GM12875 (cell line): ENCODE measurements at regions not wholly inside any gene's neighbourhood (a gene's known extent, or its start where the extent isn't known, plus 50 kb on each side); places are given as distances from the start of the nearest gene placed in this dataset.

Source experiments
- H3K4me3 ChIP-seq: one replicate; pipeline ENCODE4 v1.5.1; 2011; ENCODE audit warnings: low read depth, low read length, control low read depth
- TF ChIP-seq, protein P1 (sequence below): IDR thresholded peaks from 2 replicates; pipeline ENCODE4 v1.5.1; 2011; ENCODE audit warnings: low read depth, mild to moderate bottlenecking, control low read depth, inconsistent platforms, low read length, moderate library complexity, borderline replicate concordance; ENCODE audit not compliant: insufficient read depth

DNA sequence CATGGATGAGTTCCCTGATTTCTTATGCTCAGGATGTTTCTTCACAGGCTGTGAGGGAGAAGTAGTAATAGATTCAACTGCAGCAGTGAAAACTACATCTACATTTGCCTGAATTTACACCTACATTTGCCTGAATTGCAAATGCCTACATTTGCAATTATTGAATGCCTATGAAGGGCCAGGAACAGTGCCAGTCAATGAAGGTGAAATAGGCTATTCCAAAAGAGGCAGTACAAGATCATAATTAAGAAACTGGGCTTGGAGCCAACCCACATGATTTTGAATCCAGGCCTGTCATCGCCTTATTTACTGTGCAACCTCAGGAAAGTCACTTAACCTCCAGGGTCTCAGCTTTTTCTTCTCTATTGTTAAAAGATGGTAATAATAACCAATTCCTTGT is 1353.3 kb downstream of the FAM181B start:
- no peak overlapping the region for H3K4me3 ChIP-seq
- TF ChIP-seq, protein P1, sequence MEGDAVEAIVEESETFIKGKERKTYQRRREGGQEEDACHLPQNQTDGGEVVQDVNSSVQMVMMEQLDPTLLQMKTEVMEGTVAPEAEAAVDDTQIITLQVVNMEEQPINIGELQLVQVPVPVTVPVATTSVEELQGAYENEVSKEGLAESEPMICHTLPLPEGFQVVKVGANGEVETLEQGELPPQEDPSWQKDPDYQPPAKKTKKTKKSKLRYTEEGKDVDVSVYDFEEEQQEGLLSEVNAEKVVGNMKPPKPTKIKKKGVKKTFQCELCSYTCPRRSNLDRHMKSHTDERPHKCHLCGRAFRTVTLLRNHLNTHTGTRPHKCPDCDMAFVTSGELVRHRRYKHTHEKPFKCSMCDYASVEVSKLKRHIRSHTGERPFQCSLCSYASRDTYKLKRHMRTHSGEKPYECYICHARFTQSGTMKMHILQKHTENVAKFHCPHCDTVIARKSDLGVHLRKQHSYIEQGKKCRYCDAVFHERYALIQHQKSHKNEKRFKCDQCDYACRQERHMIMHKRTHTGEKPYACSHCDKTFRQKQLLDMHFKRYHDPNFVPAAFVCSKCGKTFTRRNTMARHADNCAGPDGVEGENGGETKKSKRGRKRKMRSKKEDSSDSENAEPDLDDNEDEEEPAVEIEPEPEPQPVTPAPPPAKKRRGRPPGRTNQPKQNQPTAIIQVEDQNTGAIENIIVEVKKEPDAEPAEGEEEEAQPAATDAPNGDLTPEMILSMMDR: no peak

- H3K4me3 ChIP-seq: no peak overlapping the region
- TF ChIP-seq, protein P1: no peak
Measured at GRCh38 chr11:81377418-81377817, 1356.2 kb downstream of the FAM181B start.

DNA sequence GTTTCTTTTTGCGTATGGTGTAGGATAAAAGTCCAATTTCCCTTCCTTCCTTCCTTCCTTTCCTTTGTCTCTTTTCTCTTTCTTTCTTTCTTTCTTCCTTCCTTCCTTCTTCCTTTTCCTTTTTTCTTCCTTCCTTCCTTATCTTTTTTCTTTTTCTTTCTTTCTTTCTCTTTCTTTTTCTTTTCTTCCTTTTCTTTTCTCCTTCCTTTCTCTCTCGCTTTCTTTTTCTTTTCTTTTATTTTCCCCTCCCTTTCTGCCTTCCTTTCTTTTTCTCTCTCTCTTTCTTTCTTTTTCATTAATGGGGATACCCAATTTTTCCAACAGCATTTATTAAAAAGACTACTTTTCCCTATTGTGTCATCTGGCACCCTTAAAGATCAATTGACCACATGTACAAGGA is 1359.7 kb downstream of the FAM181B start:
- TF ChIP-seq, protein P1: no peak
- no peak overlapping the region for H3K4me3 ChIP-seq

- H3K4me3 ChIP-seq: no peak overlapping the region
- TF ChIP-seq, protein P1: no peak
Measured at GRCh38 chr11:81368192-81368591, 1365.5 kb downstream of the FAM181B start.

GRCh38 chr11:81365496-81365895 is 1368.2 kb downstream of the FAM181B start:
- H3K4me3 ChIP-seq: no peak overlapping the region
- TF ChIP-seq, protein P1: no peak

DNA sequence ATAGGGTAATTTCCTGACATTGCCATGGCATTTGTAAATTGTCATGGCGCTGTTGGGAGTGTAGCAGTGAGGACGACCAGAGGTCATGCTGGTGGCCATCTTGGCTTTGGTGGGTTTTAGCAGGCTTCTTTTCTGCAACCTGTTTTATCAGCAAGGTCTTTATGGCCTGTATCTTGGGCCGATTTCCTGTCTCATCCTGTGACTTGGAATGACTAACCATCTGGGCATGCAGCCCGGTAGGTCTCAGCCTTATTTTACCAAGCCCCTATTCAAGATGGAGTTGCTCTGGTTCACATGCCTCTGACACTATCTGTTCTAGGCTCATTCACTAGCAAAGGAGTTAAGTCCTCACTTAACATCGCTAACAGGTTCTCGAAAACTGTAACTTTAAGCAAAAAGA is 1374.2 kb downstream of the FAM181B start:
- H3K4me3 ChIP-seq: no peak overlapping the region
- TF ChIP-seq, protein P1: no peak

GRCh38 chr11:81345609-81346008 is 1388.1 kb downstream of the FAM181B start:
- no peak overlapping the region for H3K4me3 ChIP-seq
- TF ChIP-seq, protein P1: no peak
